ENCODE measurements at regions not wholly inside any gene's neighbourhood (a gene's known extent, or its start where the extent isn't known, plus 50 kb on each side); places are given as distances from the start of the nearest gene placed in this dataset.

DNA sequence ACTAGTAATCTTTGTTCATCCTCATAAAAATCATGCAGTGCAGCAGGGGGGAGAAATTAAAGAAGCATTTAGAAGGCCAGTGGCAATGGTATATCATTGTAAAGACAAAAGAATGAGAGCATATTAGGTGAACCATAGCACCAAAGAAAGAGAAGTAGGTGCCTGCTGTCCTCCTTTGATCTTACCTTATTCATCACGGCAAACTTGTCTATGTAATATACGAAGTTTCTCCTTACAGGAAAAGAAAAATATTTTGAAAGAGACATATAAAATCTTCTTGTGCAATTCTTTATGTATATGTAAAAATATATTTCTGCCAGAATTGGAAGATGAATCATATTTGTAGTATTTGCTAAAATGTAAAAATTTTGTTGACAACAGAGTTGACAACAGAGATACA lies 411.3 kb upstream of the ARRDC3 start:
- intact Hi-C loops (cut with micrococcal nuclease) = no loop called here
- no peak for ATAC-seq

DNA sequence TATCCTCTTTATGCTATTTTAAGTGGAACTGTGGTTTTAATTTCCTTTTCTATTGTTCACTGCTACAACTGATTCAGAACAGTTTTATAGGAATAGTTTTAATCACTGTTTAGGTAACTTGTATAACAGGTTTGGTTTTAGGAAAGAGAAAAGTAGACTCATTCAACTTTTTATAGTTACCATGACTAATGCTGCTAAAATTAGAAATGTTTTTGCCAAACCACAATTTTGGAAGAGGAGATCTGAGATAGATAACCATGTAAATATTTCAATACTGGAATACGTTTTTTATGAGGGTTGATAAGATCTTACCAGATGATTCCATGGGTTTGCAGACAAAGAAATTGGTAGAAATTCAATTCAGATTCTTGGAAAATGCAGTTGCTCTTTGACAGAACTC lies 404.6 kb upstream of the ARRDC3 start:
- intact Hi-C loops (cut with micrococcal nuclease) = no loop called here
- Mint-ChIP-seq H3K4me3 (no peak overlapping the region), H3K9me3 (peaks cover under 1 to 7% of the 10 kb centered on the region in 2 donors), H3K27me3 (ENCODE audit: low read depth in 2 of 2) (no peaks in the 10 kb centered on the region), H3K27ac (no peak overlapping the region), H3K36me3 (no peaks in the 10 kb centered on the region), H3K4me1 (no peaks in the 10 kb centered on the region)
- Histone ChIP-seq H3K4me1 (ENCODE audit: control insufficient read depth, insufficient read depth, low read length) (no peaks in the 10 kb centered on the region), H3K4me3 (ENCODE audit: low read length) (no peak overlapping the region), H3K27ac (ENCODE audit: low read length) (no peak overlapping the region), H3K36me3 (ENCODE audit: control insufficient read depth, insufficient read depth, low read length) (no peaks in the 10 kb centered on the region), H3K27me3 (ENCODE audit: control insufficient read depth, insufficient read depth, low read length) (no peaks in the 10 kb centered on the region), H3K9me3 (ENCODE audit: control insufficient read depth, insufficient read depth, low read length) (no peaks in the 10 kb centered on the region)
- no peak for ATAC-seq
- no peak for DNase-seq
- WGBS (ENCODE audit: insufficient coverage) = 14% methylated on average over 1 of the region's 1 CpG
- TF ChIP-seq, protein P1, sequence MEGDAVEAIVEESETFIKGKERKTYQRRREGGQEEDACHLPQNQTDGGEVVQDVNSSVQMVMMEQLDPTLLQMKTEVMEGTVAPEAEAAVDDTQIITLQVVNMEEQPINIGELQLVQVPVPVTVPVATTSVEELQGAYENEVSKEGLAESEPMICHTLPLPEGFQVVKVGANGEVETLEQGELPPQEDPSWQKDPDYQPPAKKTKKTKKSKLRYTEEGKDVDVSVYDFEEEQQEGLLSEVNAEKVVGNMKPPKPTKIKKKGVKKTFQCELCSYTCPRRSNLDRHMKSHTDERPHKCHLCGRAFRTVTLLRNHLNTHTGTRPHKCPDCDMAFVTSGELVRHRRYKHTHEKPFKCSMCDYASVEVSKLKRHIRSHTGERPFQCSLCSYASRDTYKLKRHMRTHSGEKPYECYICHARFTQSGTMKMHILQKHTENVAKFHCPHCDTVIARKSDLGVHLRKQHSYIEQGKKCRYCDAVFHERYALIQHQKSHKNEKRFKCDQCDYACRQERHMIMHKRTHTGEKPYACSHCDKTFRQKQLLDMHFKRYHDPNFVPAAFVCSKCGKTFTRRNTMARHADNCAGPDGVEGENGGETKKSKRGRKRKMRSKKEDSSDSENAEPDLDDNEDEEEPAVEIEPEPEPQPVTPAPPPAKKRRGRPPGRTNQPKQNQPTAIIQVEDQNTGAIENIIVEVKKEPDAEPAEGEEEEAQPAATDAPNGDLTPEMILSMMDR (IDR thresholded peaks at IDR 0.05) = no peak

More for the DNA sequence above, 411.3 kb upstream of the ARRDC3 start:
- TF ChIP-seq, protein P1 (IDR thresholded peaks at IDR 0.05) = no peak
- no peak overlapping the region for H3K4me3 Mint-ChIP-seq
- Histone ChIP-seq H3K9me3 (ENCODE audit: control insufficient read depth, insufficient read depth, low read length) (no peaks in the 10 kb centered on the region), H3K27ac (ENCODE audit: low read length) (no peak overlapping the region), H3K4me3 (ENCODE audit: low read length) (no peak overlapping the region), H3K36me3 (ENCODE audit: control insufficient read depth, insufficient read depth, low read length) (no peaks in the 10 kb centered on the region), H3K4me1 (ENCODE audit: control insufficient read depth, insufficient read depth, low read length) (no peaks in the 10 kb centered on the region), H3K27me3 (ENCODE audit: control insufficient read depth, insufficient read depth, low read length) (no peaks in the 10 kb centered on the region)
- H3K27me3 Mint-ChIP-seq (ENCODE audit: low read depth in 2 of 2) = no peaks in the 10 kb centered on the region
- no CpG with 5 or more reads among the region's 2 CpGs for WGBS (ENCODE audit: insufficient coverage)
- no peaks in the 10 kb centered on the region for H3K36me3 Mint-ChIP-seq
- H3K27ac Mint-ChIP-seq = no peak overlapping the region
- H3K9me3 Mint-ChIP-seq = peaks cover 7 to 12% of the 10 kb centered on the region in 2 donors
- no peaks in the 10 kb centered on the region for H3K4me1 Mint-ChIP-seq
- DNase-seq = no peak

DNA sequence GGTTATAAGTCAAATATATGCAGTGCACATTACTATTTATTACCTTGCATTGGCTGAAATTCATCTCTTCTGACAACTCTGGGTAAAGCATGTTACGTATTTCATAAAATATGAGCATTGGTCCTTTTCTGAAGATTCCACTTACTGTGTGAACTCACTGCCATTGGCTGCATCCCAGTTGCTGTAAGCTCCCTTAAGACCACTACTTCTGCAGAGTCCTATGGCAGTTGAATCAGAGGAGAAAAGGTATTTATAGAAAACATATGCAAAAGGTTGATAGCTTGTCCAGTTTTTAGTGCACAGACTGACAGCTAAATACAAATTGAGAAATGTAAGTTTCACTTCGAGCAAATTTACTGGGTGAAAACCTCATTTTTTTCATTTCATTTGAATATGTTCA lies 394.6 kb upstream of the ARRDC3 start:
- Mint-ChIP-seq H3K9me3 (peaks cover 7% of the 10 kb centered on the region in 2 donors), H3K4me3 (no peak overlapping the region), H3K36me3 (no peaks in the 10 kb centered on the region), H3K27ac (no peak overlapping the region), H3K27me3 (ENCODE audit: low read depth in 2 of 2) (no peaks in the 10 kb centered on the region), H3K4me1 (no peaks in the 10 kb centered on the region)
- Histone ChIP-seq H3K27ac (ENCODE audit: low read length) (no peak overlapping the region), H3K4me3 (ENCODE audit: low read length) (no peak overlapping the region), H3K36me3 (ENCODE audit: control insufficient read depth, insufficient read depth, low read length) (no peaks in the 10 kb centered on the region), H3K27me3 (ENCODE audit: control insufficient read depth, insufficient read depth, low read length) (no peaks in the 10 kb centered on the region), H3K4me1 (ENCODE audit: control insufficient read depth, insufficient read depth, low read length) (no peaks in the 10 kb centered on the region), H3K9me3 (ENCODE audit: control insufficient read depth, insufficient read depth, low read length) (no peaks in the 10 kb centered on the region)
- intact Hi-C loops (cut with micrococcal nuclease) = no loop called here
- TF ChIP-seq, protein P1 (IDR thresholded peaks at IDR 0.05) = no peak
- ATAC-seq = no peak
- 79% methylated on average over 2 of the region's 2 CpGs for WGBS (ENCODE audit: insufficient coverage)
- no peak for DNase-seq

DNA sequence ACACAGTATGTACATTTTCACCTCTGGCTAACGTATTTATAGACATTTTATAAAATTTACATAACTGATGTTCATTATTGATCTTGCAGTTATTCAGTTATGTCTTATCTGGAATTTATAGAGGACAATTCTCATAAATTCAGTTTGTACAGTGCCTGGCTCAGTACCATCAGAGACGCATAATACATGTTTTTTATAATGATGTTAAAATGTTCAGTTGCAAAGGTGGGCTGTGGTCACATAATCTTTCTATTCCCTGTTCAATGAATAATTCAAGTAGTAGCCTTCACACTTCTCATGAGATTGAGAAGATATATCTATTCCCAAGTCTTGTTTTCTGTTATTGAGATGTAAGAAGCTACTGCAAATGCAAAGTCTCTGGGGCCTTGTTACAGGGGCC lies 393.1 kb upstream of the ARRDC3 start:
- Histone ChIP-seq H3K4me1 (ENCODE audit: control insufficient read depth, insufficient read depth, low read length) (no peaks in the 10 kb centered on the region), H3K27me3 (ENCODE audit: control insufficient read depth, insufficient read depth, low read length) (no peaks in the 10 kb centered on the region), H3K4me3 (ENCODE audit: low read length) (no peak overlapping the region), H3K9me3 (ENCODE audit: control insufficient read depth, insufficient read depth, low read length) (no peaks in the 10 kb centered on the region), H3K27ac (ENCODE audit: low read length) (no peak overlapping the region), H3K36me3 (ENCODE audit: control insufficient read depth, insufficient read depth, low read length) (no peaks in the 10 kb centered on the region)
- intact Hi-C loops (cut with micrococcal nuclease) = no loop called here
- Mint-ChIP-seq H3K36me3 (no peaks in the 10 kb centered on the region), H3K27ac (no peak overlapping the region), H3K4me3 (no peak overlapping the region), H3K4me1 (no peaks in the 10 kb centered on the region), H3K9me3 (peaks cover 7% of the 10 kb centered on the region in 2 donors), H3K27me3 (ENCODE audit: low read depth in 2 of 2) (no peaks in the 10 kb centered on the region)
- WGBS (ENCODE audit: insufficient coverage) = 100% methylated on average over 1 of the region's 2 CpGs
- TF ChIP-seq, protein P1 (IDR thresholded peaks at IDR 0.05) = no peak
- DNase-seq (no peak), ATAC-seq (no peak)
